Left renal pelvis (tissue), 4 donors: ENCODE measurements at regions not wholly inside any gene's neighbourhood (a gene's known extent, or its start where the extent isn't known, plus 50 kb on each side); places are given as distances from the start of the nearest gene placed in this dataset.

Experiments
- DNase-seq, 4 donors: peaks; one replicate each; pipeline ENCODE4 v3.0.0-alpha.2; 2013; ENCODE audit warnings: low read depth in 4 of 4, low spot score in 3 of 4

DNA sequence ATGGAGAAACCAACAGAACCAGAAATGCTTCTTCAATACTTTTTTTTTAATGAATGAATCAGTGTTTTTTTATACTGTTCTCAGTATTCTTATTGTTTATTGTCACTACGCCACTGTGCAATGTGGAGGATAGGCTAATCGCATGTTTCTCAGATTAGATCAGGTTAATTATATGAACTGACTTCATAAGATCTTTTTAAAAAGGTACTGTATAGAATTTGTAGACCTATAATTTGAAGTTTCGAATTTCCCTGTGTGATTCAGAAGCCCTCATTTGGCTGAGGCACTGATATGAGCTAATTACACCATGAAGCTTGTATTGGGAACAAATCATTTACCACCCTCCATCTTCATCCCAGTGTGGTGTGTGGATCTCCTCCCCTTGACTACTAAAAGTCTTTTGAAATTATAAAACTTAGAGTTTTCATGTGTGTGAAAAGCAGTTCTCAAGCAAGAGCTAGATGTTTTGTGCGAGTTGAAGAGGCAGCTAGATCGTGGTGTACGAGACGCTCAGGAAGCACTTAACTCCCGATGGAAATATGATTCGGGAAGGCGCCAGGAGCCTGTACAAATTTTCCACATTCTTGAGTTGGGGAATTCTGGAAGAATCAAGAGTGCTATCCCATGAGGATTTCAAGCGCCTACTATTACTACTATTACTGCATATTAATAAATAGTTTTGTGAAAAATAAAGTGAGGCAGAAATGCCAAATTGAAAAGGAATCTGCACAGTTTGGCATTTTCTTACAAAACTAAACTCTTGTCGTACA is 52.1 kb upstream of the KCNE2 start:
- no peak for DNase-seq

DNA sequence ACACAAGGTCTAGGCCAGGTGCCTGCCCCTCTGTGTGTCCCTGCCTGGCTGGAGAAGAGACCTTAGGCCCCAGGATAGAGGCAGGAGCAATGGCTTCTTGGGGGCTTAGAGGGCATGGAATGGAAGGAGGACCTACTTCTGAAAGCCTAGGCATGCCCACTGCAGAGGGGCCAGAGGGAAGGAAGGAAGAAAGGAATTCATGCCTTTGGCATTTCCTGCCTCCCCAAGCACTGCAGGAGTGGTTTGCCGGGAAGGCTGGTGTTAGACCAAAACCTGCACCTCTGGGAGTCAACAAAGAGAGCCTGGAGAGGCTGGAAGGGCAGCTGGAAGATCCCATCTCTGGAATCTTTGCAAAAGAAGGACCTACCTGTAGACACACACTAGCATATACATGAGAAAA is 50.7 kb upstream of the KCNE2 start:
- no peak for DNase-seq
